Mammary epithelial cell (primary cell): ENCODE measurements at regions not wholly inside any gene's neighbourhood (a gene's known extent, or its start where the extent isn't known, plus 50 kb on each side); places are given as distances from the start of the nearest gene placed in this dataset.

Experiments
- EZH2 ChIP-seq: IDR thresholded peaks from 2 replicates; pipeline ENCODE4 v1.6.1; 2012; ENCODE audit warnings: low read length, inconsistent platforms, borderline replicate concordance
- TF ChIP-seq, protein P1 (sequence below), 2 donors: IDR thresholded peaks in 1 of 2; conservative IDR thresholded peaks in 1 of 2; 2 replicates each; pipeline ENCODE4 v1.5.1; 2011 to 2012; ENCODE audit warnings: inconsistent platforms in 2 of 2, low read length in 2 of 2, mild to moderate bottlenecking in 2 of 2, control low read depth in 1 of 2, low read depth in 1 of 2; ENCODE audit not compliant: insufficient read depth in 1 of 2; ENCODE audit errors: extremely low read depth in 1 of 2

DNA sequence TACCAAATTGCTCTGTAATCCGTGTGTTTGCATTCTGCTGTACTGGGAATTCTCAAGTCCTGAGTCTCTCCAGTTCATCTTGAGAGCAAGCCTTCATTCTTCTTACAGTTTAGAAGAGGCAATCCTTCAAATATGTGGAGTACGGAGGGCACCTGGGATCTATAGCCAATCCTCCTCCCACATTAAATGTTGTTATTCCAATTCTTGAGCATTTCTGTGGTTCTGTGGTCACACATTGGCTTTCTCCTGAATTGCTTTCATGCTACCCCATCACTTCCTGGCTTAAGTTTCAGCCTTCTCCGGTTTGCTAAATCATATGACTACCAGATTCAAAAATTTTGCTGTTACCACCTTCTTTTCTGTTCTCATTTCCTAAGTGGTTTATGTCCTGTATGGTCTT lies 611.1 kb downstream of the PCDH19 start:
- TF ChIP-seq, protein P1, sequence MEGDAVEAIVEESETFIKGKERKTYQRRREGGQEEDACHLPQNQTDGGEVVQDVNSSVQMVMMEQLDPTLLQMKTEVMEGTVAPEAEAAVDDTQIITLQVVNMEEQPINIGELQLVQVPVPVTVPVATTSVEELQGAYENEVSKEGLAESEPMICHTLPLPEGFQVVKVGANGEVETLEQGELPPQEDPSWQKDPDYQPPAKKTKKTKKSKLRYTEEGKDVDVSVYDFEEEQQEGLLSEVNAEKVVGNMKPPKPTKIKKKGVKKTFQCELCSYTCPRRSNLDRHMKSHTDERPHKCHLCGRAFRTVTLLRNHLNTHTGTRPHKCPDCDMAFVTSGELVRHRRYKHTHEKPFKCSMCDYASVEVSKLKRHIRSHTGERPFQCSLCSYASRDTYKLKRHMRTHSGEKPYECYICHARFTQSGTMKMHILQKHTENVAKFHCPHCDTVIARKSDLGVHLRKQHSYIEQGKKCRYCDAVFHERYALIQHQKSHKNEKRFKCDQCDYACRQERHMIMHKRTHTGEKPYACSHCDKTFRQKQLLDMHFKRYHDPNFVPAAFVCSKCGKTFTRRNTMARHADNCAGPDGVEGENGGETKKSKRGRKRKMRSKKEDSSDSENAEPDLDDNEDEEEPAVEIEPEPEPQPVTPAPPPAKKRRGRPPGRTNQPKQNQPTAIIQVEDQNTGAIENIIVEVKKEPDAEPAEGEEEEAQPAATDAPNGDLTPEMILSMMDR (conservative IDR thresholded peaks at IDR 0.05 in 1 of 2, IDR thresholded peaks at IDR 0.05 in 1 of 2; ENCODE audit: extremely low read depth in 1 of 2, insufficient read depth in 1 of 2, low read depth in 1 of 2, low read length in 2 of 2), result no peak
- TF ChIP-seq EZH2, result no peak
